NCI-H1417 treated with DMSO at 0.1 percent for 48 hours (cell line): ENCODE measurements at regions not wholly inside any gene's neighbourhood (a gene's known extent, or its start where the extent isn't known, plus 50 kb on each side); places are given as distances from the start of the nearest gene placed in this dataset.

Experiments
- DNase-seq: peaks from one replicate; lab custom pipeline; 2025; lab: John Stamatoyannopoulos, UW

DNA sequence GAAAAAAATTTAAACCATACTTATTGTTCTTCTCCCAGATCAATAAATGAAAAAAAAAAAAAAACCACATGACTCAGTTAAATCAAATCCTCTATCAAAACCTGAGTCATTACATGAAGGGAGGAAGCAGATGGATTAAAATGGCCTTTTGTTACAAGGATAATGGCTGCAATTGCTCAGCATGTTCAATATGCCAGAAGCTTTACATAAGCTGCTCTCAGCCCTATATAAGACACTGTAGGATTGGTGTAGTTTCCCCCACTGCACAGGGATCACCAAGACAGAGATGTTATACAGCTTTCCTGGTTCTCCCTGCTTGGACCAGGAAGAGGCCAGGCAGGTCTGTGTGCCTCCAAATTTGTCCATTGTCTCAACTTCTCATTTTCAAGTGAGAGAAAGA is 101.6 kb upstream of the MAP1B start:
- DNase-seq = no peak

GRCh38 chr5:72006361-72006760 is 100.9 kb upstream of the MAP1B start:
- no peak for DNase-seq

DNA sequence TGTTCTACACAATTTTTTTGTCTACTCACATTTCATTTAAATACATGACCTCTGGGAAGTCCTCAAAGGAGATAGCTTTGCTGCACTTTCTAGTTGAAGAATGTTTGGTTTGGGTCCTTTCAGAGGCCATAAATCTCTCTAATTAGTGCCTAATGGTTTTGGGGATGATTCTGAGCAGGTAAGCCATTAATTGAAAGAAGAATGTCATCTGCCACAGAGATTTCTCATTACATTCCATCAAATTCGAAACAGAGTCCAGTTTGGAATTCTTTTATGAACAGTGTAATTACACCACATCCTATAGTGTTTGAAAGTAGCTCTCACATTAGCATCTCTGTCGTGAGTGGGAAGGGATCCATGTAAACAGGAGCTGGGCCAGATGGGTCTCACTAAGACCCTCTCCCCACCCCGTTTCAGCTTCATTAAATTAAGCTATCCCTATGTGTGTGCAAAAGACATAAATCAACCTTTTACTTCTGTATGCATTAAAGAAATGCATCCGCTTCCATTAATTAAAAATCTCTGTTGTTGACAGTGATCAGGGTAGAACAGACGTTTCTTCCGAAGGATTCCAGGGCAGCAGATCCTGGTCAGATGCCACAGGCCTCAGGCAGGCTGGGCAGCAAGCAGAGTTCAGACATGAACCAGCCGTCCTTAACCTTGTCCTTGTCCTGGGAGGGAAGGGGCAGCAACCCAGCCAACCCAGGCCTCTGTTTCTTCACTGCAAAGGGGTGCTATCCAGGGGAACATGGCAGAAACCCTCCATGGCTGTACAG is 99.8 kb upstream of the MAP1B start:
- DNase-seq = no peak

DNA sequence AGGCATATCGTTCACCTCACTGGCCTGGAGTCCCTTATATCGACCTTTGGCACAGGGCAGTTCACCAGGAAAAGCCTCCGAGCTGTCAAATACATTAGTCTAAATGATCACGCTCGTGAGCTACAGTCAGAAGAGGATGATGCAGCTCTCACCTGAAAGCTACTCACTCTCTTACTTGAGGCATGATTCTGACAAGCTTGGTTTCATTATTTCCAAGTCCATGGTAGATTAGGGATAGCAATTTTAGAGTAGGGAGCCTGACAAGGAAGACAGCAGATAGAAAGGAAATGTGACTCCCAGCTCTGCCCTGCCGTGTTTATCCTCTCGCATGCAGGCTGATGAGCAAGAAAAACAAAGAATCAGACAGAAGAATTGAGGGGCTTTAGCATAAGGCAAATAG is 98.0 kb upstream of the MAP1B start:
- DNase-seq = no peak

GRCh38 chr5:72010430-72010829 is 96.8 kb upstream of the MAP1B start:
- no peak for DNase-seq

GRCh38 chr5:72012906-72013305 is 94.4 kb upstream of the MAP1B start:
- no peak for DNase-seq

DNA sequence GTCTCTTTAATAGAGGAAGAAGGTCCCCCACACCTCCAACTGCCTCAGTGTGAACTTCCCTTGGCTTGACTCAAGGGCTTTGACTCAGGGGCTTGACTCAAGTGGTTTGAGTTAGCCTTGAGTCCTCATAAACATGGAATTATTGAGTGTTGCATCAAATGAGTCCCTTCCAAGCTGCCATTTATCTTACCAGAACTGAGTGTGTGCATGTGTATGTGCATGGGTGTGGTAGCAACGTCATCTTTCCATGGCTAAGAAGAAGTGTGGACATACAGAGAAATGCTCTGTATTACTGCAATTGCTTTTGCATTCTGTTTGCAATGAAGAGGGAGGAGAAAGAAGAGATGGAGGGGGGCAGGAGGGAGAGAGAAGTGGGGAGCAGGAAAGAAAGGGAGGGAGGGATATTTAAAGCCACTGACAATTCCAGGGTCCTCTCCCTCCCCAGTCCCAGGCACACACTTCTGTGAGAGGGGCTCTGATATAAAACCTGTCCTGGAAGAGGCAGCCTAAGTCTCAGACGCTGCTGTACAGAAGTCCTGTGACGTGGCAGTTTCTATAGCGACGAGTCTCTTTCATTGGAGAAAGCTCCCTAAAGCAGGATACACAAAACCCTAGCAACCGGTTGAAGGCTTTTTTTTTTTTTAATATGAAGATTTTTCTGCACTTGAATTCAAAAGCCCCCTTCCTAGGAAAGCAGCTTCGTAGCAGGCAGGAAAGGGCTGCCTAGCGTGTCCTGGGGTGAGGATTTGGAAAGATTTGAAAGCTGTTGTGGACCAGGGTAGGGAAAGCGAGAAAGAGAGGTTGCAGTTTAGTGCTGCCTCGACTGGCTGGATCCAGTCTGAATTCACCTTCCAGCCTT is 93.3 kb upstream of the MAP1B start:
- peak; percentile 15 for DNase-seq

DNA sequence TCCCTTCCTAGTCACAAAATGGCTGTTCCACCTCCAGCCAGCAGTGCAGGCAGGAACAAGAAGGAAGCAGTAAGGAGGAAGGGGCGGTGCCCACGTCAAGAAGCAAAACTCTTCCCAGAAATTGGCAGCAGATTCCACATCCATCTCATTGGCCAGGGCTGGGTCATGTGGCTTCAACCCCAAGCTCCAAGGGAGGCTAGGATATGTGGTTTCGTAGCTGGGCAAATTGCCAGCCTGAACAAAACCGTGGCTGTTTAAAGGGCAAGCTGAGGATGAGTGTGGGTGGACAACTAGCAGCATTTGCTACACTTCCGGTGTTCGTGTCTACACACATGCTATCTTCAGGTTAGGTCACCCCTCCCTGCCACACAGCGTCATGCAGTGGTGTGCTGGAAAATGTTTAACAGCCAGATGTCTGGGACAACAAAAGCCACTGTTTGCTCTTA is 92.1 kb upstream of the MAP1B start:
- no peak for DNase-seq

- DNase-seq = no peak
Observed at GRCh38 chr5:72018143-72018803, 89.0 kb upstream of the MAP1B start.

- no peak for DNase-seq
Observed at GRCh38 chr5:72020161-72020983, 86.9 kb upstream of the MAP1B start.

DNA sequence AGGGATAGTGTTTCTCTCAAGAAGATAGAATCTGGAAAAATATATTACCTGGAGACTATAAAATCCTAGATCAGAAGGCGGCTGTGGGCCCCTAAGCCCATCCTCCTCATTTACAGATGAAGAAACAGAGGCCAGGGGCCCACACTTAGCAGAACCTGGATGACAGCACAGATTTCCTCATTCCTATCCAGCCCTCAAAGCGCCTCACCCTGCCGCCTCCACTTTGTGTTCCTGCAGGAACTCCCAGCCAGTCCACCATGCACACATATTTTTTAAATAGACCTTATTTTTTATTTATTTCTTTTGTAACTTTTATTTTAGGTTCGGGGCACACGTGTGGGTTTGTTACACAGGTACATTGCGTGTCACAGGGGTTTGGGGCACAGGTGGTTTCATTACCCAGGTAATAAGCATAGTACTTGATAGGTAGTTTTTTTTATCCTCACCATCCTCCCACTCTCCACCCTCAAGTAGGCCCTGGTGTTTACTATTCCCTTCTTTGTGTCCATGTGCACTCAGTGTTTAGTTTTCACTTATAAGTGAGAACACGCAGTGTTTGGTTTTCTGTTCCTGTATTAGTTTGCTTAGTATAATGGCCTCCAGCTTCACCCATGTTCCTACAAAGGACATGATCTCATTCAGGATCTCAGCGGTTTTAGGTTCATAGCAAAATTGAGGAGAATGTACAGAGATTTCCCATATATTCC is 85.5 kb upstream of the MAP1B start:
- no peak for DNase-seq

- no peak for DNase-seq
Observed at GRCh38 chr5:72028382-72028781, 78.9 kb upstream of the MAP1B start.

DNA sequence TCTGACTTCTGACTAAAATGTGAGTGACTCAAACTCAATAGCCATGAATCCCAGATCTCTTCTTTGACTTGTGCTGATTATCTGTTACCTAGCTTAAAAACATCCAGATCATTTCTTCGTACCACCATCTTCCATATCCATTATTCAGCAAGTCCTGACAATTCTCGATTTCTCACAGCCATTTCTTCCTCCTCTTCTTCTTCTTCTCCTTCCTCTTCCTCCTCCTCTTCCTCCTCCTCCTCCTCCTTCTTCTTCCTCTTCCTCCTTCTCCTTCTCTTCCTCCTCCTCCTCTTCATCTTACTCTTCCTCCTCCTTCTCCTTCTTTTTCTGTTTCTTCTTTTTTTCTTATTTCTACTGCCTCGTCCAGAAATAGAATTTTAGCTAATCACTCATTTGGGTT is 77.0 kb upstream of the MAP1B start:
- no peak for DNase-seq

DNA sequence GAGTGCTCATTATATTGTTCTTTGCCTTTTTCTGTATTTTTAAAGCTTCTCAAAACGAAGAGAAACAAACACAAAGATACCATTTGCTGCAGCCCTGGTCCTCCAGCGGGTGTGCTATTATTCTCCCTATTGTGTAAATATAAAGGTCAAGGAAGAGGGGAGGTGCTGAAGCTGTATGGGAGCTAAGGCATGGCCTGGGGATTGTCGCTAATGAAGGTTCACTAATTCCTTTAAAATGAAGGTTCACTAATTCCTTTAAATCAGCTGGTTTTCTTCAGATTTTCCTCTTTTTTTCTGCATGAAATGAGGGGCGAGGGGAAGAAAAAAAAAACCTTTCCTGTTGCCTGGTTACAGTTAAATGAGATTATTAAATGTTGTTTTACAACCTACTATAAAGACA is 74.5 kb upstream of the MAP1B start:
- DNase-seq = no peak

DNA sequence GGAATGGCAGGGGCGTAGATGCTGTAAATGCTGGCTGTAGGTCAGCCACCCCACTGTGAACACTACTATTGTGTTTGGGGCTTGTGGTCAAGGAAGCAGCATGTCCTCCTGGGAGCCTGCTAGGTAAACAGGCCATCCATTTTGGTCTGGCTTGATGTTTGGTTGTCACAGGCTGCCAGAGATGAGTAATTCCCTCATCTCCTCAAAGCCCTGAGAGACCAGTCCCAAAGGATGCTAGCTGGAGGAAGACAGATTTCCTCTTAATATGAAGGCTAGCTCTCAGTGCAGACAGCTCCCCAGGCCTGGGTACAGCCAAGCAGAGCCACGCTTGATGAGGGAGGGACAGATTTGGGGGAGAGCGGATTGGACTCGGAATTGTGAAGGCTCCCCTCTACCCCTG is 72.5 kb upstream of the MAP1B start:
- DNase-seq = no peak

DNA sequence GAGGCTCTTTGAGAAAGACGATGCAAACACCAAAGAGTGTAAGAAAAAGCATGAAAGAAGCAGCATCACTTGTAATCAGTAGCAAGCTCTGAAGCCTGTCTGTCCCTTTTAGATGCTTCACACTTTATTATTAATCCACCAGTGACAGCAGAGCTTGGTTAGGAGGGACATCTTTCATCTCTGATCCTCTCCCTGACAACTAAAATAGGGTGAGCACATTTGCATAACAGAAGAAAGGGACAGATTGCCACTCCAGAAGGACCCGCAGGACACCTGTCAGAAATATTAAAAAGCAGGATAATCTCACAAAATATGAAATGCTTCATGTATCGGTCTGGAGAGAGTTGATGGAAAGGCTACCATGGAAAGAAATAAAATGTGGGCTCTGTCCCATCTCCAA is 71.4 kb upstream of the MAP1B start:
- DNase-seq = no peak

- no peak for DNase-seq
Observed at GRCh38 chr5:72036951-72037350, 70.3 kb upstream of the MAP1B start.

DNA sequence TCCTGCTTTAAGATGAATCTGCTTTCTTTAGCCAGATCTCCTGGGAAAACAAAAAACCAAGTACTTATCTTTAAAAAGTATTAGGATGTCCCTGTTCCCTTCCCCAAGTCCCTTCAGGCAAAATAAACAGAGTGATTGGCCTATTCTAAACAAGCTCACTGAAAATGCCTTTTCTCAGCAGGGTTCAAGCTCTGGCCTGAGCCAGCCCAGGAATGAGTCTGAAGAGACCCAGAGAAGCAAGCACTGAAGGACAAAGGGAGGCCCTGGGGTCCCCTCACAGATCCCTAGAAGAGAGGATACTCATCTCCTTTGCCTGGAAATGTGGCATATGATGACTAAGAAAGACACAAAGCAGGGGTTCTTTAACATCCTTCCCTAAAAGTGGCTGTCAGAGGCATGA is 66.8 kb upstream of the MAP1B start:
- DNase-seq = no peak

DNA sequence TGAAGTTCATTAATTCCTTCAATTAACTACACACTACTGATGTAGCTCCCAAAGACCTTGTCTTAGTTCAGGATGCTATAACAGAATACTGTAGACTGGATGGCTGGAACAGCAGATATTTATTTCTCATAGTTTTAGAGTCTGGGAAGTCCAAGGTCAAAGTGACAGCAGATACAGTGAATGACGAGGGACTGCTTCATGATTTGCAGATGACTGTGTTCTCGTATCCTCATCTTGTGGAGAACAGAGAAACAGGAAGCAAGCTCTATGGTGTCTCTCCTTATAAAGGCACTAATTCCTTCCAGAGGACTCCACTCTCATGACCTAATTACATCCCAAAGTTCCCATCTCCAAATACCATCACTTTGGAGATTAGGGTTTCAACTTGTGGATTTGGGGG is 65.6 kb upstream of the MAP1B start:
- DNase-seq = no peak

DNA sequence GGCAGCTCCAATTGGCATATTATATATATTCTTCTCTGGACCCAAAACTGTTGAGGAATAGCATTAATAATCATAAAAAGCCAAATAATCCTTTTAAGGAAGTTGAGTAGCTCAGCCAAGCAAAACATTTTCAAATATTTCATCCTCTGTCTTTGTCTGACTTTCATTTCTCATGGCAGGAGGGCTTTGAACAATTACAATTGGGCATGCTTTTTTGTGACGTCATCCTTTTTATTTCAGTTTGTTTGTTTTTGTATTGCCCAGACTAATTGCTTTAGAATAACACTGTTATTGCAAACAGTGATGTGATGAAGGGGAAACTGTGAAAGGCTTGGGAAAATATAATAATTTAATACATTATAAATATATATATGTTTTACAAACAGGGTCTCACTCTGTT is 65.2 kb upstream of the MAP1B start:
- no peak for DNase-seq

GRCh38 chr5:72045692-72046091 is 61.6 kb upstream of the MAP1B start:
- no peak for DNase-seq
